Stomach (tissue), 4 donors: ENCODE measurements at regions not wholly inside any gene's neighbourhood (a gene's known extent, or its start where the extent isn't known, plus 50 kb on each side); places are given as distances from the start of the nearest gene placed in this dataset.

ENCODE experiments used
- CTCF ChIP-seq, 7 experiments: fragments of 450-650 bp in 4 of 7; fragments of 200-600 bp in 3 of 7; sonication (generic) in 3 of 7; IDR thresholded peaks; one replicate each; pipeline ENCODE4 v1.5.1; 2016 to 2019; ENCODE audit warnings: antibody characterized with exemption in 7 of 7, control low read depth in 2 of 7, mild to moderate bottlenecking in 1 of 7
- EP300 ChIP-seq: sonication (generic); formaldehyde crosslinking; IDR thresholded peaks from one replicate; pipeline ENCODE4 v1.6.1; 2017; ENCODE audit warnings: antibody characterized with exemption
- POLR2A ChIP-seq, 4 donors: fragments of 450-650 bp; IDR thresholded peaks; one replicate each; pipeline ENCODE4 v1.6.1; 2016; ENCODE audit warnings: antibody characterized with exemption in 4 of 4, control low read depth in 2 of 4, mild to moderate bottlenecking in 1 of 4, moderate library complexity in 1 of 4
- POLR2AphosphoS5 ChIP-seq, 3 donors: sonication (generic); formaldehyde crosslinking; IDR thresholded peaks; one replicate each; pipeline ENCODE4 v1.6.1; 2016; ENCODE audit warnings: antibody characterized with exemption in 3 of 3

DNA sequence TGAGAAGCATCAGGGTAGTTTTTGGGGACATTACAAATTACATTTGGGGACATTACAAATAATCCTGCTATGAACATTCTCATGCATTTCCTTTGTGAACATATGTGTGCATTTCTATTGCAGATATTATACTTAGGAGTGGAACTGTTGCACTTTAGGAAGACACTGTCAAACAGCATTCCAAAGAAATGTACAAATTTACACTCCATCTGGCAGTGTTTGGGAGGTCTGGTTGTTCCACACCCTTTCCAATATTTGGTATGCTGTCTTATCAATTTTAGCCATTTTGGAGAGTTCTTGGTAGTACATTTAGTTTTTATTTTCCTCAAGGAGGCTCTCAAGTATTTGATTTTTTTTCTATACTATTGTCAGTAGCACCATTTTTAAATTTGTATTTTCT lies 419.1 kb upstream of the ARHGEF26 start:
- TF ChIP-seq POLR2AphosphoS5 (IDR thresholded peaks at IDR 0.05): no peak
- TF ChIP-seq POLR2A (IDR thresholded peaks at IDR 0.05): no peak
- TF ChIP-seq CTCF (IDR thresholded peaks at IDR 0.05): no peak
- TF ChIP-seq EP300: no peak
